ENCODE measurements at regions not wholly inside any gene's neighbourhood (a gene's known extent, or its start where the extent isn't known, plus 50 kb on each side); places are given as distances from the start of the nearest gene placed in this dataset.

DNA sequence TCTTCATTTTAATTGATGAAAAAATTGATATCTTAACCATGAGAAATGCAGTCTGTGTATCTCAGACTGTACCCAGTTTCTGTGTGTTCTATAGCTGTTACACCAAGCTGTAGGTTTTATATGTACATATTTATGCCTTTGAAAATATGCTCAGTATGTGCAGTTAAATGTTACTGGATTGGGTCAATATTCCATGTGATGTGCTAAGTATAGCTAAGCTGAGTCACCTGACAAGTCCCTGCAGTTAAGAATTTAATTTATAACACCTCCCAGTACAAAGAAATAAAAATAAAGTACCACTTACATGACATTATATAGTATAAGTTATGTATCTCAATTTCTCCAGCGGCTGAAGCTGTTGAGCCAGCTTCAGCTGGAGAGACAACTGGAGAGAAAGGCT is 984.0 kb downstream of the GALC start:
- TF ChIP-seq RFX5 (IDR thresholded peaks at IDR 0.05; ENCODE audit: low read depth, low read length) (no peak), POLR2A (IDR thresholded peaks at IDR 0.05; ENCODE audit: low read depth, low read length) (no peak), SMC3 (IDR thresholded peaks at IDR 0.05; ENCODE audit: low read depth, low read length) (no peak)
- TF ChIP-seq, protein P1, sequence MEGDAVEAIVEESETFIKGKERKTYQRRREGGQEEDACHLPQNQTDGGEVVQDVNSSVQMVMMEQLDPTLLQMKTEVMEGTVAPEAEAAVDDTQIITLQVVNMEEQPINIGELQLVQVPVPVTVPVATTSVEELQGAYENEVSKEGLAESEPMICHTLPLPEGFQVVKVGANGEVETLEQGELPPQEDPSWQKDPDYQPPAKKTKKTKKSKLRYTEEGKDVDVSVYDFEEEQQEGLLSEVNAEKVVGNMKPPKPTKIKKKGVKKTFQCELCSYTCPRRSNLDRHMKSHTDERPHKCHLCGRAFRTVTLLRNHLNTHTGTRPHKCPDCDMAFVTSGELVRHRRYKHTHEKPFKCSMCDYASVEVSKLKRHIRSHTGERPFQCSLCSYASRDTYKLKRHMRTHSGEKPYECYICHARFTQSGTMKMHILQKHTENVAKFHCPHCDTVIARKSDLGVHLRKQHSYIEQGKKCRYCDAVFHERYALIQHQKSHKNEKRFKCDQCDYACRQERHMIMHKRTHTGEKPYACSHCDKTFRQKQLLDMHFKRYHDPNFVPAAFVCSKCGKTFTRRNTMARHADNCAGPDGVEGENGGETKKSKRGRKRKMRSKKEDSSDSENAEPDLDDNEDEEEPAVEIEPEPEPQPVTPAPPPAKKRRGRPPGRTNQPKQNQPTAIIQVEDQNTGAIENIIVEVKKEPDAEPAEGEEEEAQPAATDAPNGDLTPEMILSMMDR (conservative IDR thresholded peaks at IDR 0.05; ENCODE audit: low read depth, low read length): no peak

All from IMR-90 (cell line).